ENCODE measurements at regions not wholly inside any gene's neighbourhood (a gene's known extent, or its start where the extent isn't known, plus 50 kb on each side); places are given as distances from the start of the nearest gene placed in this dataset.

DNA sequence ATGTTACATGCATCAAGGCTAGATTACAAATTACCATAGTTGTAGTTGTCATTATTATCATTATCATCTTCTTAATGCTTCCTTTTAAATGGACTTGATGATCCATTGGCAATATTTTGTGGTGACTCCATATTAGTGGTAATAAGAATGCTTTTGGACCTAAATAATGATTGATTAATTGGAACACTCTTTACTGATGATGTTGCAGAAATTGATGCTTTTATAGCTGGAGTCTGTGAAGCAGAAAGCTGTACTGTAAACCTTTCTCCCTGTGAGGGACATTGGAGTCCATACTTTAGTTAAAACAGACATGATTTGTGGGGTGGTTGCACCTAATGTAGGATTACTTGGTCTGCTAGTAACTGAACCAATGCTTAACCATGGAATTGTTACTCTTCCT lies 190.4 kb downstream of the ATXN7L3B start:
- no peaks in the 10 kb centered on the region for H3K36me3 Mint-ChIP-seq (ENCODE audit: low read depth)
- intact Hi-C loops (cut with micrococcal nuclease) = no loop called here
- ATAC-seq = no peak
- H3K27ac Mint-ChIP-seq = no peak overlapping the region
- TF ChIP-seq, protein P1, sequence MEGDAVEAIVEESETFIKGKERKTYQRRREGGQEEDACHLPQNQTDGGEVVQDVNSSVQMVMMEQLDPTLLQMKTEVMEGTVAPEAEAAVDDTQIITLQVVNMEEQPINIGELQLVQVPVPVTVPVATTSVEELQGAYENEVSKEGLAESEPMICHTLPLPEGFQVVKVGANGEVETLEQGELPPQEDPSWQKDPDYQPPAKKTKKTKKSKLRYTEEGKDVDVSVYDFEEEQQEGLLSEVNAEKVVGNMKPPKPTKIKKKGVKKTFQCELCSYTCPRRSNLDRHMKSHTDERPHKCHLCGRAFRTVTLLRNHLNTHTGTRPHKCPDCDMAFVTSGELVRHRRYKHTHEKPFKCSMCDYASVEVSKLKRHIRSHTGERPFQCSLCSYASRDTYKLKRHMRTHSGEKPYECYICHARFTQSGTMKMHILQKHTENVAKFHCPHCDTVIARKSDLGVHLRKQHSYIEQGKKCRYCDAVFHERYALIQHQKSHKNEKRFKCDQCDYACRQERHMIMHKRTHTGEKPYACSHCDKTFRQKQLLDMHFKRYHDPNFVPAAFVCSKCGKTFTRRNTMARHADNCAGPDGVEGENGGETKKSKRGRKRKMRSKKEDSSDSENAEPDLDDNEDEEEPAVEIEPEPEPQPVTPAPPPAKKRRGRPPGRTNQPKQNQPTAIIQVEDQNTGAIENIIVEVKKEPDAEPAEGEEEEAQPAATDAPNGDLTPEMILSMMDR (IDR thresholded peaks at IDR 0.05) = no peak
- H3K9me3 Mint-ChIP-seq = no peaks in the 10 kb centered on the region
- DNase-seq = no peak
- no peaks in the 10 kb centered on the region for H3K4me1 Mint-ChIP-seq (ENCODE audit: low read depth)
- no peaks in the 10 kb centered on the region for H3K27me3 Mint-ChIP-seq
- POLR2A ChIA-PET = no interaction called here
- CTCF ChIA-PET = no interaction called here
- H3K4me3 Mint-ChIP-seq = no peak overlapping the region

DNA sequence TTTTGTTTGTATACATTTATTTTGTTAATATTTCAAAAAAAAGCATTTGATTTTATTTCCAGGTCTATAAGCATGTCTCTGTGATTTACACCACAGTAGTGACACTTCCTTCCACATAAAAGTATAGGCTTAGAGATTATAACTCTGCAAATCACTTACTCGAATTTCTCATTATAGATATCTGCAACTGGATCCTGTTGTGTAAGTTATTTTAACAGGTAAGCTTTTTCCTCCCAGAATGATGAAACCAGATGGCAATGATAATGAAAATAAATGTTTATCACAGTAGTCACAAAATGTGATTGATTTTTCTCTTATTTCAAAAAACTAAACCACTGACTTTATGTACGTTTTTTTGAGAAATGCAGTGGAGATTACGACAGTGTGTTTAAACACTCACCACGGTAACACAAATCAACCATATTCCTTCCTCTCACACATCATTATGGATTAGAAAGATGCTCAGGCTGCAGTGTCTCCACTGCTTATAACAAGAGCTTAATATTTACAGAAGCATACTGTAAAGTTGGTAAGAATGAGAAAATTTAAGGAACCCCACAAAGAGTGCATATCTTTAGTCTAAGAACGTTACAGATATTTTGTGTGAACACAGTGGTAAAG lies 194.6 kb downstream of the ATXN7L3B start:
- DNase-seq = no peak
- TF ChIP-seq, protein P1 (IDR thresholded peaks at IDR 0.05) = no peak
- CTCF ChIA-PET = no interaction called here
- Mint-ChIP-seq H3K4me1 (ENCODE audit: low read depth) (no peaks in the 10 kb centered on the region), H3K27ac (no peak overlapping the region), H3K4me3 (no peak overlapping the region), H3K36me3 (ENCODE audit: low read depth) (no peaks in the 10 kb centered on the region), H3K9me3 (no peaks in the 10 kb centered on the region), H3K27me3 (no peaks in the 10 kb centered on the region)
- intact Hi-C loops (cut with micrococcal nuclease) = no loop called here
- POLR2A ChIA-PET = no interaction called here
- ATAC-seq = no peak

GRCh38 chr12:74732826-74733225 lies 195.2 kb downstream of the ATXN7L3B start:
- intact Hi-C loops (cut with micrococcal nuclease) = no loop called here
- POLR2A ChIA-PET = no interaction called here
- TF ChIP-seq, protein P1 (IDR thresholded peaks at IDR 0.05) = no peak
- no peaks in the 10 kb centered on the region for H3K9me3 Mint-ChIP-seq
- CTCF ChIA-PET = no interaction called here
- no peak overlapping the region for H3K27ac Mint-ChIP-seq
- no peaks in the 10 kb centered on the region for H3K27me3 Mint-ChIP-seq
- no peak overlapping the region for H3K4me3 Mint-ChIP-seq
- H3K4me1 Mint-ChIP-seq (ENCODE audit: low read depth) = no peaks in the 10 kb centered on the region
- no peak for ATAC-seq
- no peaks in the 10 kb centered on the region for H3K36me3 Mint-ChIP-seq (ENCODE audit: low read depth)
- DNase-seq = no peak

- ChIA-PET POLR2A (no interaction called here), CTCF (no interaction called here)
- Mint-ChIP-seq H3K9me3 (no peaks in the 10 kb centered on the region), H3K4me3 (no peak overlapping the region), H3K4me1 (ENCODE audit: low read depth) (no peaks in the 10 kb centered on the region), H3K27ac (no peak overlapping the region), H3K27me3 (peaks cover 4% of the 10 kb centered on the region), H3K36me3 (ENCODE audit: low read depth) (no peaks in the 10 kb centered on the region)
- no peak for DNase-seq
- TF ChIP-seq, protein P1 (IDR thresholded peaks at IDR 0.05) = no peak
- no peak for ATAC-seq
- intact Hi-C loops (cut with micrococcal nuclease) = no loop called here
These were observed 203.5 kb downstream of the ATXN7L3B start for GRCh38 chr12:74741112-74741511.

GRCh38 chr12:74747305-74747704 lies 209.7 kb downstream of the ATXN7L3B start:
- Mint-ChIP-seq H3K27ac (no peak overlapping the region), H3K9me3 (no peaks in the 10 kb centered on the region), H3K27me3 (no peaks in the 10 kb centered on the region), H3K4me3 (no peak overlapping the region), H3K4me1 (ENCODE audit: low read depth) (no peaks in the 10 kb centered on the region), H3K36me3 (ENCODE audit: low read depth) (no peaks in the 10 kb centered on the region)
- POLR2A ChIA-PET = no interaction called here
- intact Hi-C loops (cut with micrococcal nuclease) = no loop called here
- ATAC-seq = no peak
- CTCF ChIA-PET = no interaction called here
- no peak for DNase-seq
- TF ChIP-seq, protein P1 (IDR thresholded peaks at IDR 0.05) = no peak

Measured in activated CD8-positive, alpha-beta T cell treated with anti-CD3 and anti-CD28 coated beads for 36 hours (primary cell).